GM12865 (cell line): ENCODE measurements at regions not wholly inside any gene's neighbourhood (a gene's known extent, or its start where the extent isn't known, plus 50 kb on each side); places are given as distances from the start of the nearest gene placed in this dataset.

Experiments used
- DNase-seq: peaks from one replicate; pipeline ENCODE4 v3.0.0; 2010; ENCODE audit warnings: low read depth
- H3K4me3 ChIP-seq: 2 replicates; pipeline ENCODE4 v1.5.1; 2011; ENCODE audit warnings: mild to moderate bottlenecking, low read depth, low read length, control low read depth
- TF ChIP-seq, protein P1 (sequence below): IDR thresholded peaks from 2 replicates; pipeline ENCODE4 v1.5.1; 2011; ENCODE audit warnings: low read length, control low read depth, low read depth, inconsistent platforms; ENCODE audit not compliant: insufficient read depth; ENCODE audit errors: missing control alignments

- no peak overlapping the region for H3K4me3 ChIP-seq
- no peak for DNase-seq
- TF ChIP-seq, protein P1, sequence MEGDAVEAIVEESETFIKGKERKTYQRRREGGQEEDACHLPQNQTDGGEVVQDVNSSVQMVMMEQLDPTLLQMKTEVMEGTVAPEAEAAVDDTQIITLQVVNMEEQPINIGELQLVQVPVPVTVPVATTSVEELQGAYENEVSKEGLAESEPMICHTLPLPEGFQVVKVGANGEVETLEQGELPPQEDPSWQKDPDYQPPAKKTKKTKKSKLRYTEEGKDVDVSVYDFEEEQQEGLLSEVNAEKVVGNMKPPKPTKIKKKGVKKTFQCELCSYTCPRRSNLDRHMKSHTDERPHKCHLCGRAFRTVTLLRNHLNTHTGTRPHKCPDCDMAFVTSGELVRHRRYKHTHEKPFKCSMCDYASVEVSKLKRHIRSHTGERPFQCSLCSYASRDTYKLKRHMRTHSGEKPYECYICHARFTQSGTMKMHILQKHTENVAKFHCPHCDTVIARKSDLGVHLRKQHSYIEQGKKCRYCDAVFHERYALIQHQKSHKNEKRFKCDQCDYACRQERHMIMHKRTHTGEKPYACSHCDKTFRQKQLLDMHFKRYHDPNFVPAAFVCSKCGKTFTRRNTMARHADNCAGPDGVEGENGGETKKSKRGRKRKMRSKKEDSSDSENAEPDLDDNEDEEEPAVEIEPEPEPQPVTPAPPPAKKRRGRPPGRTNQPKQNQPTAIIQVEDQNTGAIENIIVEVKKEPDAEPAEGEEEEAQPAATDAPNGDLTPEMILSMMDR: no peak
These were observed 933.2 kb upstream of the CHORDC1 start for GRCh38 chr11:91156041-91156440.

DNA sequence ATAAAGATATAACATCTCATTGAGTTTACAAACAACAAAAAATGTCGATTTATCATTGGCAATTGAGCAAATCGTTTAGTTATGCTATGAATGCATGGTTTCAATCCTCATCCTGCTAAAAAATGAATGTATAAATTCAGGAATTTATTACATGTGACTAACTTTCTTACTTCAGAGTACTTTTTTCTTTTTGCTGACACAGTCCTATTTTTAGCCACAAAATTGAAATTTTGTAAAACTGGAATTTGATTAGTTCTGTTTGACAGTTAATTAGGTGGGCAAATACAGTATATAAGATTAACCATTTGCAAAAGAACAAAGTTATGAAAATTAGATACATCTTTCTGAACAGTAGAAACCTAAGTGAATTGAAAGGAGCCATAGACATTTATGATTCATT lies 925.0 kb upstream of the CHORDC1 start:
- DNase-seq: no peak
- TF ChIP-seq, protein P1: no peak
- H3K4me3 ChIP-seq: no peak overlapping the region

GRCh38 chr11:91141655-91142054 lies 918.8 kb upstream of the CHORDC1 start:
- DNase-seq: no peak
- TF ChIP-seq, protein P1: no peak
- H3K4me3 ChIP-seq: no peak overlapping the region

DNA sequence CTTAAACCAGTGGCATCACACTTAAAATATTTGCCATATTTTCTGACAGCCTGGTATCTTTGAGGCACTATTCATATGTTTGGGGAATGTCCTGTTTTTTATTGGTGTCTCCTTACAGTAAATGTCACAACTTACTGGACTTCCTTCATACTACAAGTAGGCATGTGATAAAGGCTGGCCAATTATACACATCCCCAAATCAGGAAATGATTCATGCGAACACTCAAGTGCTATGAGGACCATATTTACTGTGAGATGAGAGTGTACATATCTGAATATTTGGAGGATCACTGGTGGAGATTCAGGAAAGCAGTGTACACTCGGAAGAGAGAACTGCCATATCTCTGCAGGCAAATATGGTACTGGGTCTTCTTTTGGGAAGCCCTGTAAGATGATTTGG lies 913.8 kb upstream of the CHORDC1 start:
- TF ChIP-seq, protein P1: no peak
- no peak overlapping the region for H3K4me3 ChIP-seq
- DNase-seq: no peak

GRCh38 chr11:91133361-91133760 lies 910.5 kb upstream of the CHORDC1 start:
- no peak overlapping the region for H3K4me3 ChIP-seq
- DNase-seq: no peak
- TF ChIP-seq, protein P1: no peak

- DNase-seq: no peak
- no peak overlapping the region for H3K4me3 ChIP-seq
- TF ChIP-seq, protein P1: no peak
These were observed 906.7 kb upstream of the CHORDC1 start for GRCh38 chr11:91129596-91129995.

DNA sequence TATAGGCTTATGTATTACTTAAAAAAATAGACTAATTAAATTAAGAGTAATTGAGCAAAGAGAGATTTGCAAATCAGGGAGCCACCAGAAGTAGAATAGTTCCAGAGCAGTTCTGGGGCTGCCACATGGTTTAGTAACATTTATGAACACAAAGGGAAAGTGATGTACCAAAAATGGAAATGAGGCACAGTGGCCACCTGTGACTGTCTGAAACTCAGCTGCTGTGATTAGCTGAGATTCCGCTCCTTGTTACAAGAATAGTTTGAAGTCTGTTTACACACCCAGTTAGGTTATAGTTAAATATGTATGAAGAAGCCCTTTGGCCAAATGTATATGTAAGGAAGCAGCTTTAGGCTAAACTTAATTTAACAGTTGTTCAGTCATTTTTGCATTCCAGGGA lies 901.5 kb upstream of the CHORDC1 start:
- TF ChIP-seq, protein P1: no peak
- no peak overlapping the region for H3K4me3 ChIP-seq
- no peak for DNase-seq
